ENCODE measurements at regions not wholly inside any gene's neighbourhood (a gene's known extent, or its start where the extent isn't known, plus 50 kb on each side); places are given as distances from the start of the nearest gene placed in this dataset.

DNA sequence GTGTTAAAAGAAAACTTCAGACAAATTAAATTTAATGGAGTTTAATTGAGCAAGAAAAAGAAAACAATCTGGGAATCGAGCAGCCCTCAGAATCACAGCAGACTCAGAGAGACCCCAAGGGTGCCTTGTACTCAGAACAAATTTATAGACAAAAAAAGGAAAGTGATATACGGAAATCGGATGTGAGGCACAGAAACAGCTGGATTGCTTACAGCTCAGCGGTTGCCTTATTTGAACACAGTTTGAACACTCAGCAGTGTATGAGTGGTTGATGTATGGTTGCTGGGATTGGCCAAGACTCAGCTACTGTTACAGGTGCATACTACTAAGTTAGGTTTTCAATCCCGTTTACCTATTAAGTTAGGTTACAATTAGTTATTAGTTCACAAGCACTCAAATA lies 103.8 kb upstream of the LYZL1 start:
- TF ChIP-seq, protein P1, sequence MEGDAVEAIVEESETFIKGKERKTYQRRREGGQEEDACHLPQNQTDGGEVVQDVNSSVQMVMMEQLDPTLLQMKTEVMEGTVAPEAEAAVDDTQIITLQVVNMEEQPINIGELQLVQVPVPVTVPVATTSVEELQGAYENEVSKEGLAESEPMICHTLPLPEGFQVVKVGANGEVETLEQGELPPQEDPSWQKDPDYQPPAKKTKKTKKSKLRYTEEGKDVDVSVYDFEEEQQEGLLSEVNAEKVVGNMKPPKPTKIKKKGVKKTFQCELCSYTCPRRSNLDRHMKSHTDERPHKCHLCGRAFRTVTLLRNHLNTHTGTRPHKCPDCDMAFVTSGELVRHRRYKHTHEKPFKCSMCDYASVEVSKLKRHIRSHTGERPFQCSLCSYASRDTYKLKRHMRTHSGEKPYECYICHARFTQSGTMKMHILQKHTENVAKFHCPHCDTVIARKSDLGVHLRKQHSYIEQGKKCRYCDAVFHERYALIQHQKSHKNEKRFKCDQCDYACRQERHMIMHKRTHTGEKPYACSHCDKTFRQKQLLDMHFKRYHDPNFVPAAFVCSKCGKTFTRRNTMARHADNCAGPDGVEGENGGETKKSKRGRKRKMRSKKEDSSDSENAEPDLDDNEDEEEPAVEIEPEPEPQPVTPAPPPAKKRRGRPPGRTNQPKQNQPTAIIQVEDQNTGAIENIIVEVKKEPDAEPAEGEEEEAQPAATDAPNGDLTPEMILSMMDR (IDR thresholded peaks at IDR 0.05; ENCODE audit: low read length), result no peak
- no peak for TF ChIP-seq EZH2 (optimal IDR thresholded peaks at IDR 0.05; ENCODE audit: low read depth, low read length)
